H1 (cell line): ENCODE measurements at regions not wholly inside any gene's neighbourhood (a gene's known extent, or its start where the extent isn't known, plus 50 kb on each side); places are given as distances from the start of the nearest gene placed in this dataset.
A peak's percentile ranks its signal among the peaks of the same experiment; 100 is the strongest.

Experiments
- CTCF ChIA-PET: fragments of 300-600 bp; sonication (Branson Sonifier 250); formaldehyde crosslinking; loops from one replicate; lab custom pipeline; 2021; ENCODE audit not compliant: partially characterized antibody; lab: Charles Lee
- POLR2A ChIA-PET: fragments of 300-600 bp; sonication (Branson Sonifier 250); formaldehyde crosslinking; loops from one replicate; lab custom pipeline; 2021; ENCODE audit warnings: inconsistent platforms; ENCODE audit not compliant: partially characterized antibody; lab: Charles Lee
- DNase-seq, 2 experiments: peaks; one replicate each; pipeline versions ENCODE4 v3.0.0 to v3.0.0-alpha.2; 2010 to 2022; ENCODE audit warnings: low spot score in 2 of 2, low read depth in 1 of 2, mixed read lengths in 1 of 2
- FAIRE-seq: peaks from 2 replicates; lab custom pipeline; 2011; peaks lifted over from hg19 to GRCh38; lab: Jason Lieb, UNC
- H2AFZ ChIP-seq: 2 replicates; pipeline ENCODE4 v1.8.1; 2012; ENCODE audit warnings: low read length, inconsistent platforms
- H2AK5ac ChIP-seq: 2 replicates; pipeline ENCODE4 v1.6.1; 2013; ENCODE audit warnings: low read depth, low read length
- H2BK120ac ChIP-seq: replicated peaks from 2 replicates; pipeline ENCODE3; 2013; ENCODE audit warnings: low read depth, low read length, inconsistent platforms
- H2BK12ac ChIP-seq: 2 replicates; pipeline ENCODE4 v1.6.1; 2013; ENCODE audit warnings: low read depth, low read length
- H2BK15ac ChIP-seq: 2 replicates; pipeline ENCODE4 v1.6.1; 2013; ENCODE audit warnings: low read length
- H2BK20ac ChIP-seq: 2 replicates; pipeline ENCODE4 v1.6.1; 2013; ENCODE audit warnings: low read length
- H2BK5ac ChIP-seq: 2 replicates; pipeline ENCODE4 v1.6.1; 2013; ENCODE audit warnings: low read depth, low read length
- H3K14ac ChIP-seq: 2 replicates; pipeline ENCODE4 v1.6.1; 2013; ENCODE audit warnings: inconsistent platforms; ENCODE audit not compliant: insufficient read length
- H3K18ac ChIP-seq: 2 replicates; pipeline ENCODE4 v1.6.1; 2013; ENCODE audit warnings: low read length; ENCODE audit errors: extremely low read depth
- H3K23ac ChIP-seq: 2 replicates; pipeline ENCODE4 v1.6.1; 2013; ENCODE audit warnings: inconsistent platforms; ENCODE audit not compliant: insufficient read length
- H3K23me2 ChIP-seq: 2 replicates; pipeline ENCODE4 v1.6.1; 2013; ENCODE audit warnings: low read depth, low read length
- H3K27ac ChIP-seq: 2 replicates; pipeline ENCODE4 v1.6.1; 2011; ENCODE audit warnings: low read depth, low read length, inconsistent platforms
- H3K27me3 ChIP-seq, 4 experiments: replicated peaks in 1 of 4; 1 replicate in 1 of 4; 2 replicates in 3 of 4; pipeline versions ENCODE4 v1.6.1 to v1.8.1; 2011 to 2013; ENCODE audit warnings: low read length in 3 of 4, mild to moderate bottlenecking in 3 of 4, inconsistent platforms in 2 of 4, mixed read lengths in 2 of 4, moderate library complexity in 1 of 4; ENCODE audit not compliant: control insufficient read depth in 3 of 4, insufficient read depth in 3 of 4; ENCODE audit errors: extremely low read depth in 1 of 4
- H3K36me3 ChIP-seq, 4 experiments: 2 replicates each; pipeline versions ENCODE4 v1.6.1 to v1.8.1; 2011 to 2013; ENCODE audit warnings: mild to moderate bottlenecking in 4 of 4, low read length in 3 of 4, moderate library complexity in 2 of 4, control low read depth in 1 of 4, inconsistent platforms in 1 of 4; ENCODE audit not compliant: insufficient read depth in 4 of 4, control insufficient read depth in 2 of 4
- H3K4ac ChIP-seq: replicated peaks from 2 replicates; pipeline ENCODE3; 2013; ENCODE audit warnings: low read length, low read depth, mixed read lengths, inconsistent platforms; ENCODE audit not compliant: insufficient read length
- H3K4me1 ChIP-seq, 4 experiments: replicated peaks in 1 of 4; 1 replicate in 1 of 4; 2 replicates in 3 of 4; pipeline versions ENCODE4 v1.6.1 to v1.8.1; 2011 to 2013; ENCODE audit warnings: low read length in 3 of 4, inconsistent platforms in 2 of 4, mixed read lengths in 1 of 4; ENCODE audit not compliant: insufficient read depth in 4 of 4, control insufficient read depth in 3 of 4
- H3K4me2 ChIP-seq, 2 experiments: 2 replicates each; pipeline versions ENCODE4 v1.6.1 to v1.8.1; 2011 to 2013; ENCODE audit warnings: low read depth in 2 of 2, low read length in 2 of 2, control low read depth in 1 of 2, inconsistent platforms in 1 of 2, mild to moderate bottlenecking in 1 of 2; ENCODE audit not compliant: insufficient read depth in 1 of 2
- H3K4me3 ChIP-seq, 4 experiments: fragments of 200-600, 300-600 bp in 1 of 4; sonication (generic), shearing (Covaris generic), sonication (Bioruptor Twin) in 1 of 4; 2 replicates each; pipeline versions ENCODE4 v1.5.1 to v1.8.1; 2011 to 2016; ENCODE audit warnings: low read length in 4 of 4, low read depth in 3 of 4, control low read depth in 2 of 4, inconsistent platforms in 2 of 4, mild to moderate bottlenecking in 2 of 4, mixed read lengths in 1 of 4, moderate library complexity in 1 of 4; ENCODE audit not compliant: insufficient read depth in 2 of 4; ENCODE audit errors: extremely low read depth in 1 of 4
- H3K56ac ChIP-seq: replicated peaks from 2 replicates; pipeline ENCODE3; 2013; ENCODE audit warnings: low read depth, mild to moderate bottlenecking, mixed read lengths, low read length, inconsistent platforms; ENCODE audit not compliant: insufficient read length
- H3K79me1 ChIP-seq: 2 replicates; pipeline ENCODE4 v1.6.1; 2013; ENCODE audit warnings: low read depth, low read length, control low read depth
- H3K79me2 ChIP-seq, 2 experiments: 2 replicates each; pipeline versions ENCODE4 v1.6.1 to v1.8.1; 2012 to 2013; ENCODE audit warnings: low read length in 2 of 2, mild to moderate bottlenecking in 2 of 2, inconsistent platforms in 1 of 2; ENCODE audit not compliant: insufficient read depth in 2 of 2, control insufficient read depth in 1 of 2
- H3K9ac ChIP-seq, 4 experiments: replicated peaks in 1 of 4; 1 replicate in 1 of 4; 2 replicates in 3 of 4; pipeline versions ENCODE4 v1.6.1 to v1.8.1; 2011 to 2013; ENCODE audit warnings: low read depth in 3 of 4, low read length in 3 of 4, control low read depth in 2 of 4, mild to moderate bottlenecking in 2 of 4, moderate library complexity in 2 of 4, inconsistent platforms in 1 of 4; ENCODE audit errors: extremely low read depth in 1 of 4
- H3K9me3 ChIP-seq, 2 experiments: 2 replicates each; pipeline versions ENCODE4 v1.6.1 to v1.8.1; 2012 to 2013; ENCODE audit warnings: mild to moderate bottlenecking in 2 of 2, moderate library complexity in 2 of 2, control low read depth in 1 of 2, inconsistent platforms in 1 of 2, low read depth in 1 of 2, low read length in 1 of 2, mixed read lengths in 1 of 2; ENCODE audit not compliant: insufficient read depth in 2 of 2
- H4K20me1 ChIP-seq, 2 experiments: replicated peaks in 1 of 2; 2 replicates each; pipeline versions ENCODE3 to v1.8.1; 2011 to 2013; ENCODE audit warnings: inconsistent platforms in 2 of 2, low read length in 2 of 2, mild to moderate bottlenecking in 1 of 2; ENCODE audit not compliant: insufficient read depth in 2 of 2, control insufficient read depth in 1 of 2
- H4K5ac ChIP-seq: 2 replicates; pipeline ENCODE4 v1.6.1; 2013; ENCODE audit warnings: low read length, low read depth, mixed read lengths, inconsistent platforms; ENCODE audit not compliant: insufficient read length
- H4K8ac ChIP-seq: 2 replicates; pipeline ENCODE4 v1.8.0; 2013; ENCODE audit warnings: mild to moderate bottlenecking, moderate library complexity, low read length, inconsistent platforms; ENCODE audit not compliant: insufficient read depth; ENCODE audit errors: extremely low read depth
- H4K91ac ChIP-seq: replicated peaks from 2 replicates; pipeline ENCODE3; 2013; ENCODE audit warnings: low read length, mixed read lengths, inconsistent platforms; ENCODE audit not compliant: insufficient read length
- CTCF ChIP-seq, 3 experiments: IDR thresholded peaks; 1 replicate in 2 of 3; 2 replicates in 1 of 3; pipeline versions ENCODE4 v1.5.1 to v1.6.1; 2011; ENCODE audit warnings: low read length in 3 of 3, mild to moderate bottlenecking in 3 of 3, inconsistent platforms in 2 of 3, low read depth in 1 of 3, moderate library complexity in 1 of 3; ENCODE audit not compliant: insufficient read depth in 1 of 3; ENCODE audit errors: control extremely low read depth in 1 of 3
- GABPA ChIP-seq: IDR thresholded peaks from 2 replicates; pipeline ENCODE4 v1.6.1; 2011; ENCODE audit warnings: mild to moderate bottlenecking, low read length, moderate library complexity, borderline replicate concordance; ENCODE audit not compliant: insufficient read depth
- RAD21 ChIP-seq, 2 experiments: IDR thresholded peaks in 1 of 2; conservative IDR thresholded peaks in 1 of 2; 2 replicates each; pipeline ENCODE4 v1.6.1; 2011; ENCODE audit warnings: low read depth in 2 of 2, low read length in 2 of 2, improper control_type of control experiment in 1 of 2, inconsistent platforms in 1 of 2, mild to moderate bottlenecking in 1 of 2, moderate library complexity in 1 of 2
- TCF12 ChIP-seq: IDR thresholded peaks from 2 replicates; pipeline ENCODE4 v1.6.1; 2011; ENCODE audit warnings: low read depth, mild to moderate bottlenecking, low read length
- WGBS, 2 experiments: shearing (Covaris generic) in 1 of 2; methylation state at CpG; one replicate each; pipeline versions ENCODE4 v1.1.6 to v1.1.7; 2013 to 2015; ENCODE audit warnings: low lambda C conversion rate in 2 of 2, mixed read lengths in 2 of 2, inconsistent platforms in 1 of 2, low coverage in 1 of 2, missing lambda C conversion rate in 1 of 2; ENCODE audit not compliant: insufficient replicate concordance in 2 of 2, insufficient coverage in 1 of 2, insufficient read length in 1 of 2; ENCODE audit errors: extremely low coverage in 1 of 2, missing lambda C conversion rate in 1 of 2; 5-methylcytosine and 5-hydroxymethylcytosine counted together

GRCh38 chr1:57966340-57966739 is 542.5 kb upstream of the DAB1 start:
- no peak overlapping the region for H3K14ac ChIP-seq
- H4K20me1 ChIP-seq: no peaks in the 10 kb centered on the region
- H3K4me1 ChIP-seq: peaks cover 0 to 13% (median 5%) of the 10 kb centered on the region in 4 experiments; a peak in 3 of 7 replicates
- no peak overlapping the region for H3K18ac ChIP-seq
- no peaks in the 10 kb centered on the region for H3K79me2 ChIP-seq
- H3K79me1 ChIP-seq: no peaks in the 10 kb centered on the region
- ChIA-PET CTCF (interaction anchor here (0.6 to 2.8 kb wide), 27 partner anchors 10 to 969 kb away, joined by 3 to 16 read pairs (median 4); no protein-coding TSS in a partner anchor), POLR2A (interaction anchor here (0.6 to 1.7 kb wide), 2 partner anchors 10 to 688 kb away, joined by 3 read pairs; no protein-coding TSS in a partner anchor)
- no peaks in the 10 kb centered on the region for H3K9me3 ChIP-seq
- no peaks in the 10 kb centered on the region for H3K36me3 ChIP-seq
- no peak for FAIRE-seq
- 84% methylated on average over 5 of the region's 5 CpGs; no CpG with 5 or more reads in 1 of the 2 experiments for WGBS, 2 experiments
- TF ChIP-seq CTCF (IDR thresholded peaks at IDR 0.05; ENCODE audit: control extremely low read depth in 1 of 3, insufficient read depth in 1 of 3, low read depth in 1 of 3, low read length in 3 of 3): peak in 2 of 3 experiments; percentile 41 to 53; a peak in 3 of 4 replicates
- TF ChIP-seq RAD21 (IDR thresholded peaks at IDR 0.05 in 1 of 2, conservative IDR thresholded peaks at IDR 0.05 in 1 of 2; ENCODE audit: low read depth in 2 of 2, low read length in 2 of 2): peak; percentile 61 to 74
- TF ChIP-seq TCF12: no peak
- no peak for TF ChIP-seq GABPA
- DNase-seq: no peak
- H4K5ac ChIP-seq: no peak overlapping the region
- no peak overlapping the region for H4K91ac ChIP-seq
- H2AFZ ChIP-seq: no peak overlapping the region
- H3K4ac ChIP-seq: no peak overlapping the region
- H2BK20ac ChIP-seq: no peak overlapping the region
- no peak overlapping the region for H3K23ac ChIP-seq
- no peak overlapping the region for H2BK15ac ChIP-seq
- no peak overlapping the region for H2BK120ac ChIP-seq
- no peak overlapping the region for H3K56ac ChIP-seq
- no peak overlapping the region for H2BK12ac ChIP-seq
- H3K27me3 ChIP-seq: no peaks in the 10 kb centered on the region
- no peak overlapping the region for H3K4me2 ChIP-seq
- H2AK5ac ChIP-seq: no peak overlapping the region
- H3K4me3 ChIP-seq: no peak overlapping the region
- H2BK5ac ChIP-seq: no peak overlapping the region
- H4K8ac ChIP-seq: no peak overlapping the region
- no peak overlapping the region for H3K27ac ChIP-seq
- H3K9ac ChIP-seq: no peak overlapping the region
- H3K23me2 ChIP-seq: no peaks in the 10 kb centered on the region
